ENCODE measurements at regions not wholly inside any gene's neighbourhood (a gene's known extent, or its start where the extent isn't known, plus 50 kb on each side); places are given as distances from the start of the nearest gene placed in this dataset.
"Not testable (repeated sequence)": the region's sequence is repeated elsewhere in the genome, so short reads cannot be mapped to it uniquely, and the experiment has no call there.

DNA sequence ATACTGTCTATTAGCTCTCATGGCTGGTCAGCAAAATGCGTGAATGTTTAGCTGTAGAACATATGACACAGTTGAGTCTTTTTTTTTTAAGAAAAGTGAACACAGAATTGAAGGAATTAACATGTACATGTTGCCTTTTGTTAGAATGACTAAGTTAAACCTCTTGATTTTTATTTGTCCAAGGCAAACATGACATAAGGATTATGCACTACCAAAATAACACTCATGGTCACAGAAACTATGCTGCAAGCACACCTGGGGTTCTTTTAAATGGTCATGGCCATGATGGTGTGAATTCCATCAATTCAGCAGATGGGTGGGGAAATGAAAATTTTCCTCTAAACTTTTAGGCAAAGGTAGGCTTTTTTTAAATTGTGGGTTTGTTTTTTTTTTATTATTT is 80.1 kb upstream of the CXCL13 start:
- DNase-seq (ENCODE audit: low read depth) = no peak

DNA sequence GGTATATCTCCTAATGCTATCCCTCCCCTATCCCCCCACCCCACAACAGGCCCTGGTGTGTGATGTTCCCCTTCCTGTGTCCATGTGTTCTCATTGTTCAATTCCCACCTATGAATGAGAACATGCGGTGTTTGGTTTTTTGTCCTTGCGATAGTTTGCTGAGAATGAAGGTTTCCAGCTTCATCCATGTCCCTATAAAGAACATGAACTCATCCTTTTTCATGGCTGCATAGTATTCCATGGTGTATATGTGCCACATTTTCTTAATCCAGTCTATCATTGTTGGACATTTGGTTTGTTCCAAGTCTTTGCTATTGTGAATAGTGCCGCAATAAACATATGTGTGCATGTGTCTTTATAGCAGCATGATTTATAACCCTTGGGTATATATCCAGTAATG is 77.7 kb upstream of the CXCL13 start:
- not testable (repeated sequence) for DNase-seq (ENCODE audit: low read depth)

DNA sequence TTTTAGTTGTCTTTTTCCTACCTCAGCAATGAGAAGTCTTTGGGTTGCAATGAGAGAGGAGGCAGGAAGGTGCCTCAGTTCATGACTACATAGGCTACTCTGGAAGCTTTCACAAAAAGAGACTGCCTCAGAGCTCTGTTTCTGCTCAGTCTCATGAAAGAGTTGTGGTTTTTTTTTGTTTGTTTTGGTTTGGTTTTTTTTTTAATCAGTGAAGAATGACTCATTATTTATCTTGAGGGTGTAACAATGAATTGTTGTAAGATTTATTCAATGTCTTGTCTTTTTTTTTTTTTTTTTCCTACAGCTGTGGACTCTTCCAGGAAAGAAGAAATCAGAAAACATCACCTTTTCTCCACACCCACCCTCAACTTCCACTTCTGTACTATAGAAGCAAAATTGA is 67.5 kb upstream of the CXCL13 start:
- DNase-seq (ENCODE audit: low read depth) = no peak

GRCh38 chr4:77538574-77539157 is 67.0 kb upstream of the CXCL13 start:
- no peak for DNase-seq (ENCODE audit: low read depth)
